Activated CD8-positive, alpha-beta memory T cell treated with anti-CD3 and anti-CD28 coated beads for 36 hours (primary cell): ENCODE measurements at regions not wholly inside any gene's neighbourhood (a gene's known extent, or its start where the extent isn't known, plus 50 kb on each side); places are given as distances from the start of the nearest gene placed in this dataset.

Source experiments
- CTCF ChIA-PET: fragments of 350-600 bp; sonication (Branson Sonifier 250); formaldehyde crosslinking; loops from one replicate; lab custom pipeline; 2021; ENCODE audit warnings: antibody characterized with exemption; lab: Charles Lee
- POLR2A ChIA-PET: fragments of 350-600 bp; sonication (Branson Sonifier 250); formaldehyde crosslinking; loops from one replicate; lab custom pipeline; 2021; ENCODE audit warnings: antibody characterized with exemption; lab: Charles Lee

GRCh38 chr5:173757403-173758209 lies 130.5 kb upstream of the CPEB4 start:
- CTCF ChIA-PET, result no interaction called here

GRCh38 chr5:173758676-173759075 lies 129.5 kb upstream of the CPEB4 start:
- ChIA-PET CTCF (no interaction called here), POLR2A (no interaction called here)

More at GRCh38 chr5:173757403-173758209, 130.5 kb upstream of the CPEB4 start:
- POLR2A ChIA-PET, result no interaction called here

GRCh38 chr5:173759691-173760090 lies 128.5 kb upstream of the CPEB4 start:
- POLR2A ChIA-PET, result no interaction called here
- CTCF ChIA-PET, result no interaction called here

GRCh38 chr5:173760461-173761177 lies 127.5 kb upstream of the CPEB4 start:
- ChIA-PET POLR2A (no interaction called here), CTCF (no interaction called here)

- ChIA-PET POLR2A (no interaction called here), CTCF (no interaction called here)
Observed at GRCh38 chr5:173761178-173761513, 127.0 kb upstream of the CPEB4 start.

- ChIA-PET CTCF (no interaction called here), POLR2A (no interaction called here)
Observed at GRCh38 chr5:173762045-173762444, 126.1 kb upstream of the CPEB4 start.

GRCh38 chr5:173762930-173763329 lies 125.2 kb upstream of the CPEB4 start:
- CTCF ChIA-PET, result no interaction called here
- POLR2A ChIA-PET, result no interaction called here

GRCh38 chr5:173763410-173763809 lies 124.7 kb upstream of the CPEB4 start:
- POLR2A ChIA-PET, result no interaction called here
- CTCF ChIA-PET, result no interaction called here

GRCh38 chr5:173764332-173765028 lies 123.7 kb upstream of the CPEB4 start:
- ChIA-PET POLR2A (no interaction called here), CTCF (no interaction called here)

- POLR2A ChIA-PET, result no interaction called here
Observed at GRCh38 chr5:173765029-173765644, 123.0 kb upstream of the CPEB4 start.

GRCh38 chr5:173765661-173766060 lies 122.5 kb upstream of the CPEB4 start:
- ChIA-PET POLR2A (no interaction called here), CTCF (no interaction called here)

More at GRCh38 chr5:173765029-173765644, 123.0 kb upstream of the CPEB4 start:
- CTCF ChIA-PET, result no interaction called here

GRCh38 chr5:173767574-173768266 lies 120.4 kb upstream of the CPEB4 start:
- ChIA-PET CTCF (no interaction called here), POLR2A (no interaction called here)

- CTCF ChIA-PET, result no interaction called here
- POLR2A ChIA-PET, result no interaction called here
Observed at GRCh38 chr5:173768267-173768806, 119.8 kb upstream of the CPEB4 start.

- CTCF ChIA-PET, result interaction anchor here (0.8 kb wide), 1 partner anchor 12 kb away, joined by 3 read pairs; no protein-coding TSS in a partner anchor
- POLR2A ChIA-PET, result no interaction called here
Observed at GRCh38 chr5:173768891-173769290, 119.3 kb upstream of the CPEB4 start.

GRCh38 chr5:173770637-173771036 lies 117.5 kb upstream of the CPEB4 start:
- CTCF ChIA-PET, result interaction anchor here (0.7 kb wide), 1 partner anchor 126 kb away, joined by 3 read pairs; no protein-coding TSS in a partner anchor
- POLR2A ChIA-PET, result no interaction called here

GRCh38 chr5:173771121-173771724 lies 116.9 kb upstream of the CPEB4 start:
- ChIA-PET CTCF (interaction anchor here (0.7 kb wide), 1 partner anchor 126 kb away, joined by 3 read pairs; no protein-coding TSS in a partner anchor), POLR2A (interaction anchor here (0.6 kb wide), 1 partner anchor 64 kb away, joined by 3 read pairs; no protein-coding TSS in a partner anchor)

GRCh38 chr5:173771725-173772383 lies 116.3 kb upstream of the CPEB4 start:
- ChIA-PET POLR2A (no interaction called here), CTCF (interaction anchor here (0.5 kb wide), 1 partner anchor 37 kb away, joined by 3 read pairs; no protein-coding TSS in a partner anchor)
